Neural crest cell (in vitro differentiated cells): ENCODE measurements at regions not wholly inside any gene's neighbourhood (a gene's known extent, or its start where the extent isn't known, plus 50 kb on each side); places are given as distances from the start of the nearest gene placed in this dataset.

Experiments used
- DNase-seq: peaks from one replicate; pipeline ENCODE4 v3.0.0; 2021; ENCODE audit warnings: low read depth, mixed read lengths, low spot score
- H3K27ac Mint-ChIP-seq: one replicate; pipeline ENCODE4 v1.8.0; 2021; ENCODE audit warnings: mild to moderate bottlenecking, mixed read lengths; ENCODE audit not compliant: unreplicated experiment
- H3K27me3 Mint-ChIP-seq: 2 replicates; pipeline ENCODE4 v1.8.0; 2021; ENCODE audit warnings: low read depth, mild to moderate bottlenecking, mixed read lengths
- H3K36me3 Mint-ChIP-seq: 2 replicates; pipeline ENCODE4 v1.8.0; 2021; ENCODE audit warnings: low read depth, mild to moderate bottlenecking, mixed read lengths
- H3K4me1 Mint-ChIP-seq: 2 replicates; pipeline ENCODE4 v1.8.0; 2021; ENCODE audit warnings: mixed read lengths
- H3K4me3 Mint-ChIP-seq: one replicate; pipeline ENCODE4 v1.8.0; 2021; ENCODE audit warnings: mild to moderate bottlenecking, mixed read lengths
- H3K9me3 Mint-ChIP-seq: 2 replicates; pipeline ENCODE4 v1.8.0; 2021; ENCODE audit warnings: mixed read lengths
- CTCF ChIP-seq: fragments of 200-600 bp; sonication (generic); conservative IDR thresholded peaks from 2 replicates; pipeline ENCODE4 v1.5.0; 2021; ENCODE audit warnings: antibody characterized with exemption, mild to moderate bottlenecking

DNA sequence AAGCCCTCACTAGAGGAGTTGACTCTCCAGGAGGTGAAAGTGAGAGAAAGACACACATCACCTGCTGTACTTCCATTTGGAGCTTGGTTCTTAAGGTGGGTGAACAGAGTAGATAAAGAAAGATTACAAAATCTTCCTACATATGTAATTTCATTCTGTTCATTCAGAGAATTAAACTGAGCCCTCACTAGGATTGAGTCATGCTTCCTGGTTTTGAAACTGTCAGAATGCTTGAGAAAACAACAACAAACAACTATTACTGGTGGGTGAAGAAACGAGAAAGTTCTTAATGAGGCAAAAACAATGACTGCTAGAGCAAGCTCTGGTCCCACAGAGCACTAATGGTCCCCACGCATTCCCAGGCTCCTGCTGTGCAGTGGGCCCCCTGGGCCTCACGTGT is 841.7 kb downstream of the VRK1 start:
- H3K27ac Mint-ChIP-seq: no peak overlapping the region
- H3K27me3 Mint-ChIP-seq: peaks cover 9% of the 10 kb centered on the region
- peaks cover 24% of the 10 kb centered on the region for H3K4me1 Mint-ChIP-seq
- DNase-seq: no peak
- no peaks in the 10 kb centered on the region for H3K36me3 Mint-ChIP-seq
- no peaks in the 10 kb centered on the region for H3K9me3 Mint-ChIP-seq
- TF ChIP-seq CTCF: no peak
- no peak overlapping the region for H3K4me3 Mint-ChIP-seq

- H3K4me3 Mint-ChIP-seq: no peak overlapping the region
- no peak overlapping the region for H3K27ac Mint-ChIP-seq
- DNase-seq: no peak
- TF ChIP-seq CTCF: no peak
- peaks cover 4% of the 10 kb centered on the region for H3K27me3 Mint-ChIP-seq
- H3K36me3 Mint-ChIP-seq: no peaks in the 10 kb centered on the region
- peaks cover 19% of the 10 kb centered on the region for H3K4me1 Mint-ChIP-seq
- H3K9me3 Mint-ChIP-seq: no peaks in the 10 kb centered on the region
Measured at GRCh38 chr14:97640031-97640430, 842.8 kb downstream of the VRK1 start.

DNA sequence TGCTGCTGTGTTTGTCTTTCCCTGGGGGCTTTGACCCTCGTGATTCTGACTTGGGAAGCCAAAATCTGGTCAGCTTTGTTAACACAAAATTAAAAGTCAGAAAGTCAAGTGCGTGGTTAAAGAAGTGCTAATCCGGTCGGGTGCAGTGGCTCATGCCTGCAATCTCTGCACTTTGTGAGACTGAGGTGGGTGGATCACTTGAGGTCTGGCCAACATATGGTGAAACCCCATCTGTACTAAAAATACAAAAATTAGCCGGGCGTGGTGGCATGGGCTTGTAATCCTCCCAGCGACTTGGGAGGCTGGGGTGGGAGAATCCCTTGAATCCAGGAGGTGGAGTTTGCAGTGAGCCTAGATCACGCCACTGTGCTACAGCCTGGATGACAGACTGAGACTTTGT is 844.6 kb downstream of the VRK1 start:
- no peaks in the 10 kb centered on the region for H3K9me3 Mint-ChIP-seq
- DNase-seq: no peak
- H3K4me1 Mint-ChIP-seq: peaks cover 19% of the 10 kb centered on the region
- TF ChIP-seq CTCF: no peak
- H3K36me3 Mint-ChIP-seq: no peaks in the 10 kb centered on the region
- H3K27me3 Mint-ChIP-seq: peaks cover 3% of the 10 kb centered on the region
- H3K4me3 Mint-ChIP-seq: no peak overlapping the region
- H3K27ac Mint-ChIP-seq: no peak overlapping the region

DNA sequence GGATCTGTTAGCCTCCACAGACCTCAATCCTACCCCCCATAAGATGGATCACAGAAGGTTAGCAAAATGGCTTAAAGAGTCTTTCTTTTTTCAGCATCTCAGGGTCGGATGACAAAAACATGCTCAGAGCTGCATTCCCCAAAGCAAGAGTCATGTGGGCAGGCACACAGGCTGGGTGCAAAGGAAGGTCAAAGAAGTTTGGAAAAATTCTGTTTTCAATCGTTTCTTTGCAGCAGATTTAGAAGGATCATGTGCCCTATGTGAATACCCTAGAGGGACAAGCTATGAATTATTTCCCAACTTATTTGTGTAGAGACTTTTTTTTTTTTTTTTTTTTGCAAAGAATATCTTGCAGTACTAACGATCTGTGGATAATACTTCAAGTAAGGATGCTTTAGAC is 845.4 kb downstream of the VRK1 start:
- Mint-ChIP-seq H3K27me3 (peaks cover 3% of the 10 kb centered on the region), H3K9me3 (no peaks in the 10 kb centered on the region), H3K36me3 (no peaks in the 10 kb centered on the region), H3K27ac (no peak overlapping the region), H3K4me3 (no peak overlapping the region), H3K4me1 (peaks cover 18% of the 10 kb centered on the region)
- no peak for DNase-seq
- no peak for TF ChIP-seq CTCF

GRCh38 chr14:97644365-97644764 is 847.2 kb downstream of the VRK1 start:
- Mint-ChIP-seq H3K4me3 (no peak overlapping the region), H3K27ac (no peak overlapping the region), H3K9me3 (no peaks in the 10 kb centered on the region), H3K36me3 (no peaks in the 10 kb centered on the region), H3K4me1 (peaks cover 6% of the 10 kb centered on the region), H3K27me3 (peaks cover 3% of the 10 kb centered on the region)
- DNase-seq: no peak
- TF ChIP-seq CTCF: no peak

DNA sequence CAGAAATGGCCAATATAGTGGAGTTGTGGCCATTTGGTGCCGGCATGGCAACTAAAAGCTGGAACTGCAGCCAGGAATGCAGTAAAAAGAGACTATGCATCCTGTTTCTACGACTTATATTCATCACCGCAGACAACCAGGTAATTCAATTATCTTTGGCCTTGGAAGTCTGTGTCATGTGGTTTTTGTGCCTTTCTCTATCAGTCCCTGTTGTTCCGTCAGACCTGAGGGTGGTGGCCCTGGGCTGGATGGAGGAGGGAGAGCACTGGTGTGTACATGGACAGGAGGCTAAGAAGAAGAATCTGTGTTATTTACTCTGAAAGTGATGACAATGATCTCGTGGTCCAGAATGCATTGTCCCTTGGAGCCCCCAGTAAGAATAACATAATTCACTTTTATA is 852.6 kb downstream of the VRK1 start:
- Mint-ChIP-seq H3K36me3 (no peaks in the 10 kb centered on the region), H3K9me3 (no peaks in the 10 kb centered on the region), H3K4me1 (peaks cover 6% of the 10 kb centered on the region), H3K27ac (no peak overlapping the region), H3K27me3 (no peaks in the 10 kb centered on the region), H3K4me3 (no peak overlapping the region)
- no peak for TF ChIP-seq CTCF
- DNase-seq: no peak
